ENCODE measurements at regions not wholly inside any gene's neighbourhood (a gene's known extent, or its start where the extent isn't known, plus 50 kb on each side); places are given as distances from the start of the nearest gene placed in this dataset.

DNA sequence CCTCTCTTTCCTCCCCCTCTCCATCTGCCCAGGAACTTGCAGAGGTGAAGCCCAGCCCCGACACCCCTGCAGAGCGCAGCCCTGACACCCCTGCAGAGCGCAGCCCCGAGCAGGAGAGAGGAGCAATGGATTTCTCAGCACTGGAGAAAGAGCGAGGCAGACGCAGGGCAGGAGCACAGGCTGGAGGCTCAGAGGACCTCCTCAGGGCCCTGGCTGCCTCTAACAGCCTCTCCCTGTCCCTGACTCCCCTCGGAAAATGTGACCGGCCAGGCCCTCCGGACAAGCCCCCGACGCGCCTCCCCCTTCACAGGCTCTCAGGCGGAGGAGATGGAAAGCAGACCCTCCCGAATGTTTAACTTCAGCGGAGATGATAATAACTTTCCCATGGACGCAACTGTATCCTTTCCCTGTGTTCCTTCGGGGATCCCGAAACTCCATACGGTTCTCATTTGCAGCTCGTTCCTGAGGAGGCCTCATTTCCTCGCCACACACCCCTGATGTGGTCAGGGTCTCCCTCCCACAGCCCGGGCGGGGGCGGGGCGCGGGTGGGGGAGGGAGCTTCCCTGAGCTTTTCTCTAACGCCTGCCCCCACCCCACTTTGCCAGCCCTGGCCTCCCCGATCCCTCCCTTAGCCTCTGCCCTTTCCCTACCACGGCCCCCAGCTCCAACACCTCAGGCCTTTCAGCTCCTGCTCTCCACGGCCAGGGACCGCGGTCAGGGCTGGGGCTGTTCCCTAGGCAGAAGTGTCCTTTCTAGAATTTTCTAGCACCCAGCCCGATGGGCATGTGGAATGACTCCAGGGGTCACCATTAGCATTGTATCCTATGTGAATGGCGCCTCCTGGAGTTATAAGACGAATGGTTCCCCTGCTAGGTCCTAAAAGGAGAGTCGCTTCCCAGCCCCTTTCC is 201.1 kb upstream of the BCOR start:
- H3K4me3 ChIP-seq, result no peak overlapping the region
- 66% methylated on average over 32 of the region's 36 CpGs for WGBS (ENCODE audit: insufficient coverage, insufficient replicate concordance, low lambda C conversion rate, missing lambda C conversion rate)
- no peak for DNase-seq (ENCODE audit: low read depth, low spot score)
- H3K27me3 ChIP-seq (replicated peaks in 1 of 2; ENCODE audit: control insufficient read depth in 2 of 2, insufficient read depth in 2 of 2, low read length in 1 of 2), result no peaks in the 10 kb centered on the region
- H3K9me3 ChIP-seq (replicated peaks; ENCODE audit: control insufficient read depth, insufficient read depth, low read length), result no peaks in the 10 kb centered on the region
- H4K20me1 ChIP-seq (ENCODE audit: control insufficient read depth, insufficient read depth), result no peaks in the 10 kb centered on the region
- intact Hi-C loops (cut with micrococcal nuclease; ENCODE audit: unreplicated experiment), result no loop called here
- no peak overlapping the region for H3K9ac ChIP-seq (ENCODE audit: control insufficient read depth, insufficient read depth, low read length)
- ChIA-PET CTCF (no interaction called here), RAD21 (ENCODE audit: unreplicated experiment) (no interaction called here), POLR2A (interaction anchor here (0.5 kb wide), 1 partner anchor 289 kb away, joined by 5 read pairs; no protein-coding TSS in a partner anchor), SMC1A (ENCODE audit: uncharacterized antibody, unreplicated experiment) (no interaction called here)
- FAIRE-seq, result no peak
- ATAC-seq, result no peak
- peaks cover 13% of the 10 kb centered on the region for H3K4me1 ChIP-seq (ENCODE audit: control insufficient read depth, insufficient read depth, low read length)
- no peaks in the 10 kb centered on the region for H3K79me2 ChIP-seq (ENCODE audit: control insufficient read depth, insufficient read depth, low read length)
- peak overlapping the region; percentile 34; the same call in 1 of the 2 replicates for H3K4me2 ChIP-seq (ENCODE audit: control insufficient read depth, insufficient read depth)
- H3K27ac ChIP-seq (ENCODE audit: control insufficient read depth, insufficient read depth), result no peak overlapping the region
- BruUV-seq (replicated peaks), result no TSS peak
- no peak for TF ChIP-seq ZBED1 (IDR thresholded peaks at IDR 0.05; ENCODE audit: borderline replicate concordance)
- TF ChIP-seq RAD21 (IDR thresholded peaks at IDR 0.05; ENCODE audit: insufficient read depth, low read depth, low read length), result peak; percentile 26; the same call in 1 of the 2 replicates
- no peak for TF ChIP-seq RBBP5 (conservative IDR thresholded peaks at IDR 0.05)
- TF ChIP-seq, protein P1, sequence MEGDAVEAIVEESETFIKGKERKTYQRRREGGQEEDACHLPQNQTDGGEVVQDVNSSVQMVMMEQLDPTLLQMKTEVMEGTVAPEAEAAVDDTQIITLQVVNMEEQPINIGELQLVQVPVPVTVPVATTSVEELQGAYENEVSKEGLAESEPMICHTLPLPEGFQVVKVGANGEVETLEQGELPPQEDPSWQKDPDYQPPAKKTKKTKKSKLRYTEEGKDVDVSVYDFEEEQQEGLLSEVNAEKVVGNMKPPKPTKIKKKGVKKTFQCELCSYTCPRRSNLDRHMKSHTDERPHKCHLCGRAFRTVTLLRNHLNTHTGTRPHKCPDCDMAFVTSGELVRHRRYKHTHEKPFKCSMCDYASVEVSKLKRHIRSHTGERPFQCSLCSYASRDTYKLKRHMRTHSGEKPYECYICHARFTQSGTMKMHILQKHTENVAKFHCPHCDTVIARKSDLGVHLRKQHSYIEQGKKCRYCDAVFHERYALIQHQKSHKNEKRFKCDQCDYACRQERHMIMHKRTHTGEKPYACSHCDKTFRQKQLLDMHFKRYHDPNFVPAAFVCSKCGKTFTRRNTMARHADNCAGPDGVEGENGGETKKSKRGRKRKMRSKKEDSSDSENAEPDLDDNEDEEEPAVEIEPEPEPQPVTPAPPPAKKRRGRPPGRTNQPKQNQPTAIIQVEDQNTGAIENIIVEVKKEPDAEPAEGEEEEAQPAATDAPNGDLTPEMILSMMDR (IDR thresholded peaks at IDR 0.05 in 2 of 3, conservative IDR thresholded peaks at IDR 0.05 in 1 of 3; ENCODE audit: control insufficient read depth in 2 of 3, extremely low read depth in 1 of 3, insufficient read depth in 1 of 3, low read depth in 3 of 3, low read length in 3 of 3), result peak in 1 of 3 experiments; percentile 15; a peak in 2 of 6 replicates
- TF ChIP-seq MEF2B (IDR thresholded peaks at IDR 0.05; ENCODE audit: partially characterized antibody, poor library complexity, severe bottlenecking), result no peak
- no peak for TF ChIP-seq BCL11A (IDR thresholded peaks at IDR 0.05; ENCODE audit: low read depth, low read length)
- TF ChIP-seq POU2F2 (IDR thresholded peaks at IDR 0.05; ENCODE audit: borderline replicate concordance, low read depth, low read length), result no peak
- no peak for TF ChIP-seq ZNF217 (IDR thresholded peaks at IDR 0.05)
- TF ChIP-seq, protein P2, sequence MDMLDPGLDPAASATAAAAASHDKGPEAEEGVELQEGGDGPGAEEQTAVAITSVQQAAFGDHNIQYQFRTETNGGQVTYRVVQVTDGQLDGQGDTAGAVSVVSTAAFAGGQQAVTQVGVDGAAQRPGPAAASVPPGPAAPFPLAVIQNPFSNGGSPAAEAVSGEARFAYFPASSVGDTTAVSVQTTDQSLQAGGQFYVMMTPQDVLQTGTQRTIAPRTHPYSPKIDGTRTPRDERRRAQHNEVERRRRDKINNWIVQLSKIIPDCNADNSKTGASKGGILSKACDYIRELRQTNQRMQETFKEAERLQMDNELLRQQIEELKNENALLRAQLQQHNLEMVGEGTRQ (IDR thresholded peaks at IDR 0.05; ENCODE audit: borderline replicate concordance, low read depth, low read length), result no peak
- TF ChIP-seq TCF3 (IDR thresholded peaks at IDR 0.05; ENCODE audit: borderline replicate concordance, insufficient read depth, low read depth, low read length), result no peak
- TF ChIP-seq, protein P3, sequence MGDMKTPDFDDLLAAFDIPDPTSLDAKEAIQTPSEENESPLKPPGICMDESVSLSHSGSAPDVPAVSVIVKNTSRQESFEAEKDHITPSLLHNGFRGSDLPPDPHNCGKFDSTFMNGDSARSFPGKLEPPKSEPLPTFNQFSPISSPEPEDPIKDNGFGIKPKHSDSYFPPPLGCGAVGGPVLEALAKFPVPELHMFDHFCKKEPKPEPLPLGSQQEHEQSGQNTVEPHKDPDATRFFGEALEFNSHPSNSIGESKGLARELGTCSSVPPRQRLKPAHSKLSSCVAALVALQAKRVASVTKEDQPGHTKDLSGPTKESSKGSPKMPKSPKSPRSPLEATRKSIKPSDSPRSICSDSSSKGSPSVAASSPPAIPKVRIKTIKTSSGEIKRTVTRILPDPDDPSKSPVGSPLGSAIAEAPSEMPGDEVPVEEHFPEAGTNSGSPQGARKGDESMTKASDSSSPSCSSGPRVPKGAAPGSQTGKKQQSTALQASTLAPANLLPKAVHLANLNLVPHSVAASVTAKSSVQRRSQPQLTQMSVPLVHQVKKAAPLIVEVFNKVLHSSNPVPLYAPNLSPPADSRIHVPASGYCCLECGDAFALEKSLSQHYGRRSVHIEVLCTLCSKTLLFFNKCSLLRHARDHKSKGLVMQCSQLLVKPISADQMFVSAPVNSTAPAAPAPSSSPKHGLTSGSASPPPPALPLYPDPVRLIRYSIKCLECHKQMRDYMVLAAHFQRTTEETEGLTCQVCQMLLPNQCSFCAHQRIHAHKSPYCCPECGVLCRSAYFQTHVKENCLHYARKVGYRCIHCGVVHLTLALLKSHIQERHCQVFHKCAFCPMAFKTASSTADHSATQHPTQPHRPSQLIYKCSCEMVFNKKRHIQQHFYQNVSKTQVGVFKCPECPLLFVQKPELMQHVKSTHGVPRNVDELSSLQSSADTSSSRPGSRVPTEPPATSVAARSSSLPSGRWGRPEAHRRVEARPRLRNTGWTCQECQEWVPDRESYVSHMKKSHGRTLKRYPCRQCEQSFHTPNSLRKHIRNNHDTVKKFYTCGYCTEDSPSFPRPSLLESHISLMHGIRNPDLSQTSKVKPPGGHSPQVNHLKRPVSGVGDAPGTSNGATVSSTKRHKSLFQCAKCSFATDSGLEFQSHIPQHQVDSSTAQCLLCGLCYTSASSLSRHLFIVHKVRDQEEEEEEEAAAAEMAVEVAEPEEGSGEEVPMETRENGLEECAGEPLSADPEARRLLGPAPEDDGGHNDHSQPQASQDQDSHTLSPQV (IDR thresholded peaks at IDR 0.05), result no peak
- H3K36me3 ChIP-seq (ENCODE audit: control insufficient read depth in 2 of 2, insufficient read depth in 2 of 2, low read length in 1 of 2), result no peaks in the 10 kb centered on the region
- in situ Hi-C loops (cut with MboI), result no loop called here
- no peak overlapping the region for H2AFZ ChIP-seq (ENCODE audit: control insufficient read depth, low read depth, low read length)
